Naive thymus-derived CD4-positive, alpha-beta T cell (primary cell): ENCODE measurements at regions not wholly inside any gene's neighbourhood (a gene's known extent, or its start where the extent isn't known, plus 50 kb on each side); places are given as distances from the start of the nearest gene placed in this dataset.

Experiments used
- ATAC-seq: fragments of 150-1000 bp; cut with Tn5 transposase; 2 replicates; pipeline ENCODE4 v1.10.0; 2021; ENCODE audit warnings: mild to moderate bottlenecking, moderate library complexity
- CTCF ChIA-PET: fragments of 350-600 bp; sonication (Branson Sonifier 250); formaldehyde crosslinking; loops from one replicate; lab custom pipeline; 2021; ENCODE audit warnings: antibody characterized with exemption; lab: Charles Lee
- POLR2A ChIA-PET: fragments of 350-600 bp; sonication (Branson Sonifier 250); formaldehyde crosslinking; loops from one replicate; lab custom pipeline; 2021; ENCODE audit warnings: antibody characterized with exemption, inconsistent platforms; lab: Charles Lee
- DNase-seq, 9 donors: peaks; one replicate each; pipeline versions ENCODE4 v3.0.0 to v3.0.0-alpha.2; 2020 to 2022; ENCODE audit warnings: mixed read lengths in 1 of 9
- H3K27ac ChIP-seq: one replicate; pipeline ENCODE4 v1.7.0; 2013; ENCODE audit warnings: mild to moderate bottlenecking, low read depth, low read length, moderate library complexity
- H3K27me3 ChIP-seq, 2 donors: one replicate each; pipeline ENCODE4 v1.7.0; 2013; ENCODE audit warnings: low read length in 2 of 2, mild to moderate bottlenecking in 2 of 2, moderate library complexity in 2 of 2; ENCODE audit not compliant: control insufficient read depth in 2 of 2, insufficient read depth in 2 of 2
- H3K36me3 ChIP-seq, 3 experiments: 1 replicate in 2 of 3; 2 replicates in 1 of 3; pipeline ENCODE4 v1.7.0; 2013; ENCODE audit warnings: low read length in 3 of 3, mild to moderate bottlenecking in 3 of 3, moderate library complexity in 1 of 3; ENCODE audit not compliant: insufficient read depth in 3 of 3, control insufficient read depth in 2 of 3
- H3K4me1 ChIP-seq, 2 donors: one replicate each; pipeline ENCODE4 v1.7.0; 2013; ENCODE audit warnings: low read length in 2 of 2, mild to moderate bottlenecking in 2 of 2, moderate library complexity in 1 of 2; ENCODE audit not compliant: control insufficient read depth in 2 of 2, insufficient read depth in 2 of 2
- H3K4me3 ChIP-seq: 2 replicates; pipeline ENCODE4 v1.7.0; 2013; ENCODE audit warnings: mild to moderate bottlenecking, low read length
- H3K9me3 ChIP-seq, 3 experiments: 1 replicate in 2 of 3; 2 replicates in 1 of 3; pipeline ENCODE4 v1.7.0; 2013; ENCODE audit warnings: low read length in 3 of 3; ENCODE audit not compliant: control insufficient read depth in 2 of 3
- H3K27ac Mint-ChIP-seq, 9 donors: one replicate each; pipeline ENCODE4 v1.8.0; 2020 to 2022; ENCODE audit warnings: mixed read lengths in 9 of 9, mild to moderate bottlenecking in 8 of 9, moderate library complexity in 5 of 9, inconsistent platforms in 2 of 9
- H3K27me3 Mint-ChIP-seq, 5 donors: one replicate each; pipeline ENCODE4 v1.8.0; 2021 to 2022; ENCODE audit warnings: mixed read lengths in 5 of 5, mild to moderate bottlenecking in 1 of 5
- H3K36me3 Mint-ChIP-seq, 5 donors: one replicate each; pipeline ENCODE4 v1.8.0; 2020 to 2022; ENCODE audit warnings: mixed read lengths in 5 of 5, mild to moderate bottlenecking in 3 of 5, inconsistent platforms in 1 of 5
- H3K4me1 Mint-ChIP-seq, 7 donors: one replicate each; pipeline ENCODE4 v1.8.0; 2020 to 2022; ENCODE audit warnings: mixed read lengths in 7 of 7, mild to moderate bottlenecking in 3 of 7, inconsistent platforms in 1 of 7
- H3K4me3 Mint-ChIP-seq, 10 donors: one replicate each; pipeline ENCODE4 v1.8.0; 2020 to 2022; ENCODE audit warnings: mild to moderate bottlenecking in 10 of 10, mixed read lengths in 10 of 10, moderate library complexity in 6 of 10, inconsistent platforms in 2 of 10
- H3K9me3 Mint-ChIP-seq, 11 donors: one replicate each; pipeline ENCODE4 v1.8.0; 2020 to 2022; ENCODE audit warnings: mixed read lengths in 11 of 11, mild to moderate bottlenecking in 4 of 11, inconsistent platforms in 1 of 11, moderate library complexity in 1 of 11
- intact Hi-C, 2 donors: fragments of 100-400 bp; cut with micrococcal nuclease; formaldehyde crosslinking; loops; one replicate each; pipeline ENCODE4 v1.15.1; 2023

DNA sequence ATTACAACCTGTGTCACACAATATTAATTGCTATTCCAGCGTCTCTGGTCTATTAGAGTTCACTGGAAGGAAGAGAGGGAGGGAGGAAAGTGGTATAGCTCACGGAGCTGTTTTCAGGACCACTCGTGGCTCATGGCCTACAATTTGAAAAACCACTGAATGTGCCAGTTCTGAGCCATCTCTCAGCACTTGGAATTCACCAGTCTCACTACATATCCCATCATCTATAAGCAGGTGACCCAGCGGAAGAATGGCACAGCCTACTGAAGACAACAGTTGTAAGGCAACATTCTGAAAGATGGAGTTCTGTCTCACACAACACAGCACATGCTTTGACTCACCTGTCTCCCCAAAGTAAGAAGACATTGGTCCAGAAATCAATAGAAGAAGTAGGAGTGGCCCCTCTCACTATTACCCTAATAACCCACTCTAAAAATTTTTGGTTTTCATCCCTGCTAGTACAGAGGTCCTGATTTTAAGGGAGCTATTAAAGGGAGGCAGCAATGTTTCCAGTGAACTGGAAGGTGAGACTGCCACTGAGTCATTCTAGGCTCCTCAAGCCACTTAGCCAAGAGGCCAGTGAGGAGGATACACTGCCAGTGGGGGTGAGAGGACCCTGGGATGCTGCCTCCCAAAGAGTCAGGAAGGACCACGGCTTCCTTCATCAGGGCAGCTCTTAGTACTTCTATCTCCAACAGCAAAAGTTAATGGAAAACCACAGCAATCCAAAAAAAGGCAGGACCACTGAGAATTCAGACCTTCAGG lies 50.0 kb upstream of the DOCK9 start:
- Histone ChIP-seq H3K36me3 (no peaks in the 10 kb centered on the region), H3K4me1 (peaks cover 0 to 24% of the 10 kb centered on the region in 2 donors), H3K27me3 (no peaks in the 10 kb centered on the region), H3K4me3 (no peak overlapping the region), H3K9me3 (no peaks in the 10 kb centered on the region), H3K27ac (no peak overlapping the region)
- POLR2A ChIA-PET, result interaction anchor here (0.7 to 2.7 kb wide), 6 partner anchors 10 to 118 kb away, joined by 3 to 9 read pairs (median 4); no protein-coding TSS in a partner anchor
- Mint-ChIP-seq H3K27me3 (peaks cover 0 to under 1% (median 0%) of the 10 kb centered on the region in 5 donors), H3K36me3 (peaks cover 0 to 44% (median 5%) of the 10 kb centered on the region in 5 donors), H3K4me1 (peaks cover 21 to 88% (median 85%) of the 10 kb centered on the region in 7 donors), H3K27ac (peak overlapping the region in 6 of 9 donors; percentile 35 to 86 (median 60)), H3K9me3 (peaks cover 0 to 11% (median 0%) of the 10 kb centered on the region in 11 donors), H3K4me3 (peak overlapping the region in 3 of 10 donors; percentile 17 to 53 (median 42))
- DNase-seq (no peak), ATAC-seq (no peak)
- intact Hi-C loops, result loop anchor here (2.0 to 5.0 kb wide), 7 partner anchors 23 to 153 kb away; no protein-coding TSS in a partner anchor
- CTCF ChIA-PET, result interaction anchor here (0.7 to 1.9 kb wide), 7 partner anchors 20 to 149 kb away, joined by 3 to 10 read pairs (median 5); no protein-coding TSS in a partner anchor

DNA sequence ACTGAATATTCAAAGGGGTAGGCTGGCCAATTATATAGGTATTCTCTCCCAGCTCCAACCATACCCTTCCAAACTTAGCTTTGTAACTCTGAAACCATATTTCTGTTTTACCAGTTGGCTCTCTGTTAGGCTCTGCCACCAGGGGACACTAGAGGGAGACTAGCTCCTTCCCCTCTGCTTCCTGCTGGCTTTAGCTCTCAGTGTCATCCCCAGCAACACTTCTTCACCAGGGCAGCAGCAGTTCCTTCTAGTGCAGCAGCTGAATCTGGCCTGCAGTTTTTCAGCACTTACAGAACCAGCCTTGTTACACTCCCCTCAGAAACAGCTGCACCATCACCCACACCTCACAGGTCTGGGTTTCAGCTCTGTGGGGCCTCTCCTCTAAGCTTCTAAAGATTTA lies 51.0 kb upstream of the DOCK9 start:
- intact Hi-C loops, result loop anchor here (1.0 to 5.0 kb wide), 8 partner anchors 17 to 117 kb away; no protein-coding TSS in a partner anchor
- Histone ChIP-seq H3K4me3 (no peak overlapping the region), H3K27me3 (no peaks in the 10 kb centered on the region), H3K36me3 (no peaks in the 10 kb centered on the region), H3K4me1 (peaks cover 0 to 19% of the 10 kb centered on the region in 2 donors), H3K9me3 (no peaks in the 10 kb centered on the region), H3K27ac (no peak overlapping the region)
- ChIA-PET CTCF (interaction anchor here (0.7 to 1.9 kb wide), 8 partner anchors 14 to 155 kb away, joined by 3 to 10 read pairs (median 4); no protein-coding TSS in a partner anchor), POLR2A (interaction anchor here (0.7 to 2.7 kb wide), 10 partner anchors 10 to 119 kb away, joined by 3 to 9 read pairs (median 4); no protein-coding TSS in a partner anchor)
- Mint-ChIP-seq H3K9me3 (peaks cover 0 to 11% (median 0%) of the 10 kb centered on the region in 11 donors), H3K27me3 (peaks cover 0 to 4% (median 0%) of the 10 kb centered on the region in 5 donors), H3K27ac (peak overlapping the region in 6 of 9 donors; percentile 32 to 86 (median 72)), H3K36me3 (peaks cover 0 to 40% (median 7%) of the 10 kb centered on the region in 5 donors), H3K4me3 (peak overlapping the region in 3 of 10 donors; percentile 21 to 36 (median 30)), H3K4me1 (peaks cover 22 to 88% (median 84%) of the 10 kb centered on the region in 7 donors)
- peak; percentile 92 for ATAC-seq
- DNase-seq, result peak in 5 of 9 donors; percentile 36 to 54 (median 41)

DNA sequence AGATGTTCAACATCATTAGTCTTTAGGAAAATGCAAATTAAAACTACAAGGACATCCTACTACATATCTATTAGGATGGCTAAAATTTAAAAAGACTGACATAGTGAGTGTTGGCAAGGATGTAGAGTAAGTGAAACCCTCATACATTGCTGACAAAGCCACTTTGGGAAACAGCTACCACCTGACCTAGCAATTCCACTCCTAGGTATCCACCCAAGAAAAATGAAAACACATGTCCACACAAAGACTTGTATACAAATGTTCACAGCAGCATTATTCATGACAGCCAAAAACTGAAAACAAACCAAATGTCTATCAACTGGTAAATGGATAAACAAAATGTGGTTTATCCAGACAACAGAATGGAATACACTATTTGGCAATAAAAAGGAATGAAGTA lies 51.7 kb upstream of the DOCK9 start:
- Mint-ChIP-seq H3K4me3 (peak overlapping the region in 2 of 10 donors; percentile 1 to 4), H3K9me3 (peaks cover 0 to 11% (median 0%) of the 10 kb centered on the region in 11 donors), H3K27ac (peak overlapping the region in 4 of 9 donors; percentile 9 to 86 (median 34)), H3K27me3 (peaks cover 0 to 8% (median 0%) of the 10 kb centered on the region in 5 donors), H3K36me3 (peaks cover 0 to 38% (median 9%) of the 10 kb centered on the region in 5 donors), H3K4me1 (peaks cover 26 to 86% (median 81%) of the 10 kb centered on the region in 7 donors)
- H3K27ac ChIP-seq, result no peak overlapping the region
- CTCF ChIA-PET, result interaction anchor here (0.7 to 1.9 kb wide), 5 partner anchors 13 to 156 kb away, joined by 3 to 10 read pairs (median 5); no protein-coding TSS in a partner anchor
- no peak for ATAC-seq
- H3K27me3 ChIP-seq, result no peaks in the 10 kb centered on the region
- intact Hi-C loops, result loop anchor here (1.0 to 5.0 kb wide), 8 partner anchors 17 to 117 kb away; no protein-coding TSS in a partner anchor
- H3K4me1 ChIP-seq, result peaks cover 0 to 19% of the 10 kb centered on the region in 2 donors
- DNase-seq, result no peak
- H3K4me3 ChIP-seq, result no peak overlapping the region
- POLR2A ChIA-PET, result interaction anchor here (0.7 to 2.7 kb wide), 4 partner anchors 9 to 118 kb away, joined by 3 to 9 read pairs (median 4); no protein-coding TSS in a partner anchor
- H3K36me3 ChIP-seq, result no peaks in the 10 kb centered on the region
- H3K9me3 ChIP-seq, result no peaks in the 10 kb centered on the region

DNA sequence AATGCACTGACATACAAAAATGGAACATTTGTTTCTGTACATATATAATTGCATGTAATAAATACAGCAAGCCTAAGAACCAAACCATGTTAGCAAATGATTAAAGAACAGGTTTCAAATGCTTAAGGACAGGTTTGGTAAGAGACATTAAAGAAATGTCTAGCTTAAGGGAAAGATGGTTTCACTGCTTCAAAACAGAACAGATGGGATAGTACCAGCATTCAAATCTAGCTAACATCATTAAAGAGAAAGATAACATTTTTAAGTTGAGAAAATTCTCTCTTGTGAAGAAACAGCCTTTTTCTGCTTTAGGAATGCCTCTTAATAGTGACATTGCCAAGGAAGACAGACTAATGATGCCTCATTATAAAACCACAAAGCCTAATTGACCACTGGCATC lies 52.5 kb upstream of the DOCK9 start:
- no peaks in the 10 kb centered on the region for H3K27me3 ChIP-seq
- H3K4me1 ChIP-seq, result peaks cover 0 to 19% of the 10 kb centered on the region in 2 donors
- DNase-seq, result no peak
- Mint-ChIP-seq H3K4me3 (peak overlapping the region in 1 of 10 donors; percentile 1), H3K27ac (peak overlapping the region in 8 of 9 donors; percentile 4 to 59 (median 27)), H3K4me1 (peaks cover 28 to 78% (median 75%) of the 10 kb centered on the region in 7 donors), H3K9me3 (peaks cover 0 to 11% (median 0%) of the 10 kb centered on the region in 11 donors), H3K27me3 (peaks cover 0 to 8% (median 0%) of the 10 kb centered on the region in 5 donors), H3K36me3 (peaks cover 3 to 42% (median 13%) of the 10 kb centered on the region in 5 donors)
- intact Hi-C loops, result loop anchor here in 1 of 2 donors (2.0 to 5.0 kb wide), 5 partner anchors 14 to 583 kb away; no protein-coding TSS in a partner anchor
- H3K36me3 ChIP-seq, result no peaks in the 10 kb centered on the region
- no peaks in the 10 kb centered on the region for H3K9me3 ChIP-seq
- POLR2A ChIA-PET, result no interaction called here
- CTCF ChIA-PET, result no interaction called here
- ATAC-seq, result no peak
- no peak overlapping the region for H3K27ac ChIP-seq
- no peak overlapping the region for H3K4me3 ChIP-seq

DNA sequence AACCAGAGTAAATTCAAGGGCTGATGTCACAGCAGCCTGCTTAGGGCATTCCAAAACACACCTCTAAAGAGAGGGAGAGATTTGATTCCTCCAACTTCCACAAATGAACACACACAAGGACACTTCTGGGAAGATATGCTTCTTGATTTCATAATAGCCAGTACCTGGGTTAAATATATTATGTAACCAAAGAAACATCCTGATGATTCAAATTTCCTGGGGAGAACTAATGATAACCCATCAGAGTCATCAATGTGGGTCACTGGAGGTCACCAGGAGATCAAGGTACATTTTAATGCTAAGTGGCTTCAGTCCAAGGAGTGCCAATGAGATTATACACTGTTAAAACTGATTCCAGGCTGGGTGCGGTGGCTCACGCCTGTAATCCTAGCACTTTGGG lies 54.0 kb upstream of the DOCK9 start:
- H3K4me1 Mint-ChIP-seq, result peaks cover 23 to 71% (median 62%) of the 10 kb centered on the region in 7 donors
- peaks cover 0 to 8% (median 0%) of the 10 kb centered on the region in 5 donors for H3K27me3 Mint-ChIP-seq
- DNase-seq, result no peak
- CTCF ChIA-PET, result interaction anchor here (0.7 kb wide), 1 partner anchor 47 kb away, joined by 3 read pairs; no protein-coding TSS in a partner anchor
- no peak for ATAC-seq
- no peak overlapping the region for H3K4me3 Mint-ChIP-seq
- no peaks in the 10 kb centered on the region for H3K36me3 ChIP-seq
- POLR2A ChIA-PET, result no interaction called here
- H3K27me3 ChIP-seq, result no peaks in the 10 kb centered on the region
- no peaks in the 10 kb centered on the region for H3K9me3 ChIP-seq
- H3K27ac Mint-ChIP-seq, result peak overlapping the region in 3 of 9 donors; percentile 28 to 59 (median 32)
- peaks cover 0 to 19% of the 10 kb centered on the region in 2 donors for H3K4me1 ChIP-seq
- H3K4me3 ChIP-seq, result no peak overlapping the region
- peaks cover 0 to 11% (median 0%) of the 10 kb centered on the region in 11 donors for H3K9me3 Mint-ChIP-seq
- peaks cover 4 to 42% (median 23%) of the 10 kb centered on the region in 5 donors for H3K36me3 Mint-ChIP-seq
- intact Hi-C loops, result loop anchor here in 1 of 2 donors (2.0 to 5.0 kb wide), 5 partner anchors 15 to 585 kb away; no protein-coding TSS in a partner anchor
- no peak overlapping the region for H3K27ac ChIP-seq

DNA sequence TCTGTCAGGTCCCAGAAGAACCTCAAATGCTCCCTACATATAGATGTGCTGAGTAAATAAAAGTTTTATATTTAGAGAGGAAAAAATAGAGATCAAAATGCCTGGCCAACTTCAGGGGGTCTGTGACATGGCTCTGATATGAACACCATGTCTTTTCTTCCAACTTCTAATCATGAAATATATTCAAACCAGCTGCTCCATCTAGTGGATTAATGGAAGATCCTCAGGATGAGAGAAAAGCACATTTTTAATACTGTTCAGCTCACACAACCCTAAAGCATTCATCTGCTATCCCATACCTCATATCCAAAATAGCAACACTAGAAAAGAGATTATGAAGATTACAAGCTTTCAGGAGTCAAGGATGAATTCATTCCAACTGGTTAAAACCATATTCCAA lies 56.0 kb upstream of the DOCK9 start:
- DNase-seq (peak in 5 of 9 donors; percentile 33 to 53 (median 41)), ATAC-seq (peak; percentile 69)
- intact Hi-C loops, result loop anchor here (1.0 to 5.0 kb wide), 7 partner anchors 12 to 587 kb away; no protein-coding TSS in a partner anchor
- Histone ChIP-seq H3K4me3 (no peak overlapping the region), H3K27ac (no peak overlapping the region), H3K4me1 (peaks cover 0 to 15% of the 10 kb centered on the region in 2 donors), H3K27me3 (no peaks in the 10 kb centered on the region), H3K36me3 (no peaks in the 10 kb centered on the region), H3K9me3 (no peaks in the 10 kb centered on the region)
- Mint-ChIP-seq H3K27ac (peak overlapping the region in 6 of 9 donors; percentile 0 to 81 (median 18)), H3K4me1 (peaks cover 18 to 66% (median 59%) of the 10 kb centered on the region in 7 donors), H3K4me3 (peak overlapping the region in 2 of 10 donors; percentile 2), H3K27me3 (peaks cover 0 to 9% (median 0%) of the 10 kb centered on the region in 5 donors), H3K36me3 (peaks cover 4 to 35% (median 22%) of the 10 kb centered on the region in 5 donors), H3K9me3 (peaks cover 0 to 9% (median 1%) of the 10 kb centered on the region in 11 donors)
- CTCF ChIA-PET, result interaction anchor here (0.6 to 1.5 kb wide), 14 partner anchors 10 to 602 kb away, joined by 3 to 6 read pairs (median 3); no protein-coding TSS in a partner anchor
- POLR2A ChIA-PET, result interaction anchor here (0.7 to 1.4 kb wide), 7 partner anchors 9 to 165 kb away, joined by 3 to 7 read pairs (median 3); no protein-coding TSS in a partner anchor
